G401 (cell line): ENCODE measurements at regions not wholly inside any gene's neighbourhood (a gene's known extent, or its start where the extent isn't known, plus 50 kb on each side); places are given as distances from the start of the nearest gene placed in this dataset.

Experiments
- DNase-seq: peaks from one replicate; pipeline ENCODE4 v3.0.0-alpha.2; 2015; ENCODE audit warnings: low spot score
- in situ Hi-C: cut with HindIII; loops from 2 replicates; pipeline ENCODE4 v1.10.0; 2016; ENCODE audit warnings: low sequenced_read_pairs, mixed read lengths

- in situ Hi-C loops, result no loop called here
Observed at GRCh38 chr2:16330571-16330970, 335.1 kb downstream of the CYRIA start.

GRCh38 chr2:16330012-16330411 is 335.6 kb downstream of the CYRIA start:
- DNase-seq, result no peak
- in situ Hi-C loops, result no loop called here

More at GRCh38 chr2:16330571-16330970, 335.1 kb downstream of the CYRIA start:
- no peak for DNase-seq

GRCh38 chr2:16329421-16329820 is 336.2 kb downstream of the CYRIA start:
- no peak for DNase-seq
- in situ Hi-C loops, result no loop called here

GRCh38 chr2:16328521-16329190 is 337.0 kb downstream of the CYRIA start:
- DNase-seq, result no peak
- in situ Hi-C loops, result no loop called here

GRCh38 chr2:16327326-16327725 is 338.3 kb downstream of the CYRIA start:
- DNase-seq, result no peak

GRCh38 chr2:16326711-16327300 is 338.8 kb downstream of the CYRIA start:
- no peak for DNase-seq
- in situ Hi-C loops, result no loop called here

More at GRCh38 chr2:16327326-16327725, 338.3 kb downstream of the CYRIA start:
- in situ Hi-C loops, result no loop called here

GRCh38 chr2:16325976-16326510 is 339.6 kb downstream of the CYRIA start:
- in situ Hi-C loops, result no loop called here
- no peak for DNase-seq

GRCh38 chr2:16325016-16325975 is 340.3 kb downstream of the CYRIA start:
- no peak for DNase-seq
- in situ Hi-C loops, result no loop called here

GRCh38 chr2:16324544-16324937 is 341.1 kb downstream of the CYRIA start:
- no peak for DNase-seq

GRCh38 chr2:16323551-16324543 is 341.8 kb downstream of the CYRIA start:
- in situ Hi-C loops, result no loop called here
- DNase-seq, result no peak

More at GRCh38 chr2:16324544-16324937, 341.1 kb downstream of the CYRIA start:
- in situ Hi-C loops, result no loop called here

GRCh38 chr2:16323126-16323520 is 342.5 kb downstream of the CYRIA start:
- DNase-seq, result no peak
- in situ Hi-C loops, result no loop called here

GRCh38 chr2:16322308-16323125 is 343.1 kb downstream of the CYRIA start:
- in situ Hi-C loops, result no loop called here
- DNase-seq, result no peak

GRCh38 chr2:16321872-16322271 is 343.8 kb downstream of the CYRIA start:
- DNase-seq, result peak; percentile 5
- in situ Hi-C loops, result no loop called here

- DNase-seq, result no peak
- in situ Hi-C loops, result no loop called here
Observed at GRCh38 chr2:16321256-16321655, 344.4 kb downstream of the CYRIA start.

- no peak for DNase-seq
Observed at GRCh38 chr2:16320716-16321115, 344.9 kb downstream of the CYRIA start.

GRCh38 chr2:16319551-16320121 is 346.0 kb downstream of the CYRIA start:
- no peak for DNase-seq
- in situ Hi-C loops, result no loop called here

More at GRCh38 chr2:16320716-16321115, 344.9 kb downstream of the CYRIA start:
- in situ Hi-C loops, result no loop called here

- in situ Hi-C loops, result no loop called here
- DNase-seq, result no peak
Observed at GRCh38 chr2:16318474-16319195, 347.0 kb downstream of the CYRIA start.
